HG03064 (cell line): ENCODE measurements at regions not wholly inside any gene's neighbourhood (a gene's known extent, or its start where the extent isn't known, plus 50 kb on each side); places are given as distances from the start of the nearest gene placed in this dataset.
"Not testable (repeated sequence)": the region's sequence is repeated elsewhere in the genome, so short reads cannot be mapped to it uniquely, and the experiment has no call there.

Experiments
- ATAC-seq: cut with Tn5 transposase; IDR thresholded peaks from one replicate; pipeline ENCODE4 v1.9.1; 2021; ENCODE audit warnings: low read depth; ENCODE audit not compliant: unreplicated experiment

GRCh38 chr7:82701949-82702348 lies 258.4 kb upstream of the CACNA2D1 start:
- ATAC-seq, result no peak

GRCh38 chr7:82700741-82701140 lies 257.2 kb upstream of the CACNA2D1 start:
- ATAC-seq, result no peak

GRCh38 chr7:82699773-82700186 lies 256.2 kb upstream of the CACNA2D1 start:
- no peak for ATAC-seq

- ATAC-seq, result no peak
Measured at GRCh38 chr7:82697897-82698296, 254.3 kb upstream of the CACNA2D1 start.

GRCh38 chr7:82696631-82697030 lies 253.1 kb upstream of the CACNA2D1 start:
- no peak for ATAC-seq

GRCh38 chr7:82694022-82694421 lies 250.4 kb upstream of the CACNA2D1 start:
- no peak for ATAC-seq

- ATAC-seq, result no peak
Measured at GRCh38 chr7:82690929-82691328, 247.4 kb upstream of the CACNA2D1 start.

GRCh38 chr7:82685214-82685613 lies 241.6 kb upstream of the CACNA2D1 start:
- ATAC-seq, result no peak

GRCh38 chr7:82678716-82679115 lies 235.1 kb upstream of the CACNA2D1 start:
- no peak for ATAC-seq

- no peak for ATAC-seq
Measured at GRCh38 chr7:82678259-82678658, 234.7 kb upstream of the CACNA2D1 start.

- no peak for ATAC-seq
Measured at GRCh38 chr7:82677493-82677892, 233.9 kb upstream of the CACNA2D1 start.

- no peak for ATAC-seq
Measured at GRCh38 chr7:82676777-82677463, 233.3 kb upstream of the CACNA2D1 start.

GRCh38 chr7:82675396-82675795 lies 231.8 kb upstream of the CACNA2D1 start:
- no peak for ATAC-seq

- ATAC-seq, result no peak
Measured at GRCh38 chr7:82674268-82674667, 230.7 kb upstream of the CACNA2D1 start.

- no peak for ATAC-seq
Measured at GRCh38 chr7:82672078-82672477, 228.5 kb upstream of the CACNA2D1 start.

- ATAC-seq, result no peak
Measured at GRCh38 chr7:82669141-82669540, 225.6 kb upstream of the CACNA2D1 start.

GRCh38 chr7:82668676-82669075 lies 225.1 kb upstream of the CACNA2D1 start:
- no peak for ATAC-seq

- ATAC-seq, result no peak
Measured at GRCh38 chr7:82665966-82666507, 222.5 kb upstream of the CACNA2D1 start.

GRCh38 chr7:82655965-82656364 lies 212.4 kb upstream of the CACNA2D1 start:
- ATAC-seq, result no peak

GRCh38 chr7:82650095-82650494 lies 206.5 kb upstream of the CACNA2D1 start:
- not testable (repeated sequence) for ATAC-seq

GRCh38 chr7:82633592-82633991 lies 190.0 kb upstream of the CACNA2D1 start:
- no peak for ATAC-seq

- no peak for ATAC-seq
Measured at GRCh38 chr7:82631998-82632397, 188.4 kb upstream of the CACNA2D1 start.

- ATAC-seq, result no peak
Measured at GRCh38 chr7:82629583-82629982, 186.0 kb upstream of the CACNA2D1 start.
